Stimulated activated CD4-positive, alpha-beta T cell treated with anti-CD3 and anti-CD28 coated beads, TNF-alpha, amount 100 ng/mL, for 48 hours (primary cell): ENCODE measurements at regions not wholly inside any gene's neighbourhood (a gene's known extent, or its start where the extent isn't known, plus 50 kb on each side); places are given as distances from the start of the nearest gene placed in this dataset.
"Not testable (repeated sequence)": the region's sequence is repeated elsewhere in the genome, so short reads cannot be mapped to it uniquely, and the experiment has no call there.

Experiments used
- DNase-seq, 3 donors: peaks; one replicate each; pipeline ENCODE4 v3.0.0-alpha.2; 2020; ENCODE audit warnings: low read depth in 3 of 3

DNA sequence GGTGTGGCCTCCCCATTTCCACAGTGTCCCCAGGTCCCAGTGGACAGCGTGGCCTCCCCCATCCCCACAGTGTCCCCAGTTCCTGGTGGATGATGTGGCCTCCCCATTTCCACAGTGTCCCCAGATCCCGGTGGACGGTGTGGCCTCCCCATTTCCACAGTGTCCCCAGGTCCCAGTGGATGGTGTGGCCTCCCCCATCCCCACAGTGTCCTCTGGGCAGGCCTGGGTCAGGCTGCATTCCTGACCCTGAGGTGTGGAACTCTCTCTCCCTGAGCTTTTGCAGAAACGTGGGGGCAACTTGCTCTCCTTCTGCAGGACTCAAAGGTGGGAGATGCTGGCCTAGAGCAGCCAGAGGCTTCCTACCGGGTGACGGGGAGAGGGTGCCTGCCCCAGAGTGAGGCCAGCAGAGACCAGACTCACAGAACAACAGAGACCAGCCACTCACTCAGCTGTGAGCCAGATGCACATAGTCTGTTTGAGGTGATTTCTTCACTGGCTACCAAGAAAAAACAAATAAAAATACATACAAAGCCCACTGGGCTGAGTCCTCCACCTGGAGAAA is 85.8 kb upstream of the FGF3 start:
- no peak for DNase-seq

- DNase-seq, result no peak
These were observed 86.6 kb upstream of the FGF3 start for GRCh38 chr11:69905611-69906452.

DNA sequence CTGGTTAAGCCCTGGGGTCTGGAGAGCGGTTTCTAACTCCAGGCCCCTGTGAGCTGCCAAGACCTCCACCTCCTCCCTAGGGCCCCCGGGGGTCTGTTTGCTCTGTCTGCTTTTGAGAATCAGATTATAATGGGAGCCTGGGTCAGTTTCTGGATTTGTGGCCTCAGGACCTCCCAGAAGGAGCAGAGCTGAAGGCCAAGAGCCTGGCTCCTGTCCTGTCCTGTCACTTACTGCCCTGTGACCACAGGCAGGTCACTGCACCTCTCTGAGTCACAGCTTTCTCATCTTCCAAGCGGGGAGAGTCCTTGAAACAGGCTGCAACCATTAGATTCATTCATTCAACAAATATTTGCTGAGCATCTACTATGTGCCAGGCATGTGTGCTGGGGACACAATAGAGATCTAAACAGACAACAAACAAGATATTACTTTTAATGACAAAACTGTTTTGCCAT is 87.3 kb upstream of the FGF3 start:
- no peak for DNase-seq

GRCh38 chr11:69907611-69908010 is 88.4 kb upstream of the FGF3 start:
- DNase-seq, result no peak

DNA sequence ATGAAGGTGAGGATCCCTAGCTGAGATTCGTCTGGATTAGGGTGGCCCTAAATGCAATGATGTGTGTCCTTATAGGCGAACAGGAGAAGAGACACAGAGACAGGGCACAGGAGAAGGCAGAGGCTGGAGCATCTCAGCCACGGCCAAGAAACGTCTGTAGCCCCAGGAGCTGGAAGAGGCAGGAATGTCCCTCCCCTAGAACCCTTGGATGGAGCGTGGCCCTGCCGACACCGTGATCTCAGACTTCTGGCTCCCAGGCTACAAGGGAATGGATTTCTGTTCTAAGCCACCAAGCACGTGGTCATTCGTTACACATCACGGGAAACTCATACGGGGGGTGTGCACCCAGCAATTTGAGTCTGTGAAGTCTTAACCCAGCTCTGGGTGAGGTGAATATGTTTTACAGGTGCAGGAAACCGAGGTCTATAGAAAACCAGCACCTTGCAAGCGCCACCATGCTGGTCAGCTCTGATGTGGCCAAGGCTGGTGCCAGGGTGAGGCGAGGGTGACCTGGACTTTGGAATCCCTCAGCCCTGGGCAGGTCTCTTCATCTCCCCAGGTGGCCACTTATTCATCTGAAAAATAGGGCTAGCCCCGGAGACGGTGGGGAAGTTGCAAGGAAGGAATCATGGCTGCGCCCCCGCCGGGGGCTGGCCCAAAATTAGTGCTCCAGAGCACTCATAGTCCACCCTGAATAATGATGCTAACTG is 89.5 kb upstream of the FGF3 start:
- no peak for DNase-seq

GRCh38 chr11:69909561-69910518 is 90.6 kb upstream of the FGF3 start:
- DNase-seq, result no peak

DNA sequence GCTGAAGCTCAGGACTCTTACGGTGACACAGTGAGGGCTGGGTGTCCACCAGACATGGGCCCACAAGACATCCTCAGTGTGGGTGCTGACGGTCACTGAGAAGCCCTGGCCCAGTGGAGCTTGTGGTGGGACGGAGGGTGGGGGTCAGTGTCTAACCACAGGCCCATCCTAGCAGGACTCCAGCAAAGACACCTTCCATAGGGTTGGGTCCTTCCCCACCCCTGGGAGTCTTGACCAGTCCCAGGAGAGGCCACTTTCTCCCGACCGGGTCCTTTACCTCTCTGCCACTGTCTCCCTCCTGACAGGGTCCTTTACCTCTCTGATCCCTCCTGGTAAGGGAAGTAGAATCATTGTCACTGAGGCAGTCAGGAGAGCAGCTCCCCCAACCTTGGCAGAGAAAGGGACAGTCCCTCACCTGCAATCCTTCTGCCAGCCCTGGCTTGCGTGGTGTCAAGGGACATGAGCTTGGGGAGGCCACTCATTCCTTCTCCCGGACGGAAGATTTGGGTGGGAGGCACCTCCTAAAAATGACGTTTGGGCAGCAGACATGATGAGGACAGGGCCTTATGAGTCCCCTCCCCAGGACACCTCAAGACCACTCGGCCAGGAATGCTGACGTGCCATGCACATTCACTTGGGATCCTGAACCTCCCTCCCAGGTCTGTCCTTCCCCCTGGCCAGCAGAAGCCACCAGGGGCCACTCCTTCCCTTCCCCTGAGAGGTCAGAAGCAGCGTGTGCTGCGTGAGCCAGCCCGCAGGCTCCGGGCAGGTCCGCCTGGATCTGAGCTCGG is 91.5 kb upstream of the FGF3 start:
- DNase-seq, result no peak

GRCh38 chr11:69911310-69912160 is 92.3 kb upstream of the FGF3 start:
- no peak for DNase-seq

GRCh38 chr11:69912161-69912910 is 93.1 kb upstream of the FGF3 start:
- DNase-seq, result no peak

DNA sequence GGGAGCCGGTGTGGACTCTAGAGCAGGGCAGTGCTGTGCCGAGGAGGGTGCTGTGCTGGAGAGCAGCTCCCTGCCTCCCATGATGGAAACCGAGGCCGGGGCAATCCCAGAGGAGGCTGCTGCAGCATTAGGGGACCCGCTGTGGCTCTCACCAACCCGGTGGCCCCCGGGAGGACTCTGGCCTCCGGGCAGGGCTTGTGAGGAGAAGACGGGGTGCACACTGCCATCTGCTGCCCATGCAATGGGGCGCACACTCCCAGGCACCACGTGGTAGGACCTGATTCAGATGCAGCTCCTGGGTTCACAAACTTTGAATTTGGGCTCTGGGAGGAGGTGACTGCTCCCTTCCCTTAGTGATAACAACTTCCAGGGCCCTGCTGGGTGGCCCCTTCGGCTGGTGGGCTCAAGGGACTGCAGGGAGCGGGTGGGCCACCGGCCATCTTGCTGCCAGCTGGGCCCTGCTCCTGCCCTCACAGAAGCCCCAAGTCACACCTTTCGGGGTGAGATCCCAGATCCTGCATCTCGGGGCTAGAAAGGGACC is 93.8 kb upstream of the FGF3 start:
- no peak for DNase-seq

GRCh38 chr11:69913591-69914285 is 94.5 kb upstream of the FGF3 start:
- DNase-seq, result no peak

GRCh38 chr11:69914286-69915150 is 95.3 kb upstream of the FGF3 start:
- no peak for DNase-seq

- no peak for DNase-seq
These were observed 95.9 kb upstream of the FGF3 start for GRCh38 chr11:69915151-69915500.

DNA sequence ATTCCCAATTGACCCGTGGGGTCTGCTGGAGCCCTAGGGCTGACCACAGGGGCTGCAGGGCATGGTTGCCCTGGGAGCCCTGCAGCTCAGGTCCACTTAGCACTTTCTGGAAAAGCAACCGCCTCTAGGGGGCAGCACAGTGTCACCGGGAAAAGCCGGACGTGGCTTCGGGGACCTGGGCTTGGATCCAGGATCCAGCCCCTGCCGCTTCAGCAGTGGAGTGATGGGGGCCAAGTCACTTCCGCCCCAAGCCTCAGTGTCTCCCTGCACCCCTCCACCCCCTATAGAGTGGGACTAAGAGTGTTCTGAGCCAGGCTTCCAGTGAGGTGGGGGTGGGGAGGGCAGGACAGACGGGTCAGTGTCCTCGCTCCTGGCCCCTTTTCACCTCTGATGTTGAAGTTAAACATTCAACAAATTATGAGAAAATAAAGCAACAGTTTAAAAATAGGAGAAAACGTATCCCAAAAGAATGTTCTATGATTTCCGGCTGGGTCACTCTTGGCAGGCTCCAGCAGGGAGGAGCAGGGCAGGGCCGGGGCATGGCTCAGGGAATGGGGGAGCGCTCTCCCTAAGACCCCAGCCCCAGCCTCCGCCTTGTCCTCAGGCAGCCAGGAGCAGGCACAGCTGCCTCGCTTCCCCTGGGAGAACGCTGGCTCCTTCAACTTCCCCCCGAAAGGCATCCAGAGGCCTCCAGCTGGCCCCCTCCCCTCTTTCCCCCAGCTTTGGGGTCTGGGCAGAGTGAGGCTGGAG is 96.5 kb upstream of the FGF3 start:
- peak; percentile 13 to 51 (median 20) for DNase-seq

- not testable (repeated sequence) for DNase-seq
These were observed 97.0 kb upstream of the FGF3 start for GRCh38 chr11:69916251-69916649.

DNA sequence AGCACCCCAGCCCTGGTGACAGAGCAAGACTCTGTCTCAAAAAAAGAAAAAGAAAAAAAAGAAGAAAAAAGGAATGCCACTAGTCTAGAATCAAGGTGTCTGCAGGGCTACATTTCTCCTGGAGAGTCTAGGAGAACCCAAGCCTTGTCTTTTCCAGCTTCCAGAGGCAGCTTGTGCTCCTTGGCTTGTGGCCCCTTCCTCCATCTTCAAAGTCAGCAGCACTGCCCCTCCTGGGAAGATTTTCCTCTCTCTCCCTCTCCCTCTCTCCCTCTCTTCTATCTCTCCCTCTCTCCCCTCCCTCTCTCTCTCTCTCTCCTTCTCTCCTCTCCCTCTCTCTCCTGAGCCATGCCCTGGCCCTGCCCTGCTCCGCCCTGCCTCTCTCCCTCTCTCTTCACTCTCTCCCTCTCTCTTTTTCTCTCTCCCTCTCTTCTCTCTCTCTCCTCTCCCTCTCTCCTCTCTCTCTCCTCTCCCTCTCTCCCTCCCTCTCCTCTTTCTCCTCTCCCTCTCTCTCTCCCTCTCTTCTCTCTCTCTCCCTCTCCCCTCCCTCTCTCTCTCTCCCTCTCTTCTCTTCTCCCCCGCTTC is 97.7 kb upstream of the FGF3 start:
- no peak for DNase-seq
